Memory B cell (primary cell): ENCODE measurements at regions not wholly inside any gene's neighbourhood (a gene's known extent, or its start where the extent isn't known, plus 50 kb on each side); places are given as distances from the start of the nearest gene placed in this dataset.

Experiments
- ATAC-seq: fragments of 150-1000 bp; cut with Tn5 transposase; 2 replicates; pipeline ENCODE4 v1.10.0; 2021; ENCODE audit warnings: low read depth, mild to moderate bottlenecking, moderate library complexity
- DNase-seq, 2 donors: peaks; one replicate each; pipeline ENCODE4 v3.0.0; 2022; ENCODE audit warnings: low spot score in 2 of 2
- H3K27ac Mint-ChIP-seq: one replicate; pipeline ENCODE4 v1.8.0; 2022; ENCODE audit warnings: mild to moderate bottlenecking, moderate library complexity, mixed read lengths
- H3K27me3 Mint-ChIP-seq: one replicate; pipeline ENCODE4 v1.8.0; 2022; ENCODE audit warnings: mixed read lengths
- H3K36me3 Mint-ChIP-seq: one replicate; pipeline ENCODE4 v1.8.0; 2022; ENCODE audit warnings: mild to moderate bottlenecking, mixed read lengths
- H3K4me1 Mint-ChIP-seq: one replicate; pipeline ENCODE4 v1.8.0; 2022; ENCODE audit warnings: mixed read lengths
- H3K4me3 Mint-ChIP-seq: one replicate; pipeline ENCODE4 v1.8.0; 2022; ENCODE audit warnings: mild to moderate bottlenecking, moderate library complexity, mixed read lengths
- H3K9me3 Mint-ChIP-seq: one replicate; pipeline ENCODE4 v1.8.0; 2022; ENCODE audit warnings: mixed read lengths

GRCh38 chr2:45124456-45124855 lies 115.2 kb upstream of the SIX2 start:
- DNase-seq = no peak
- Mint-ChIP-seq H3K4me3 (no peak overlapping the region), H3K27ac (no peak overlapping the region), H3K9me3 (no peaks in the 10 kb centered on the region), H3K4me1 (no peaks in the 10 kb centered on the region), H3K27me3 (peaks cover 4% of the 10 kb centered on the region), H3K36me3 (no peaks in the 10 kb centered on the region)
- ATAC-seq = no peak

DNA sequence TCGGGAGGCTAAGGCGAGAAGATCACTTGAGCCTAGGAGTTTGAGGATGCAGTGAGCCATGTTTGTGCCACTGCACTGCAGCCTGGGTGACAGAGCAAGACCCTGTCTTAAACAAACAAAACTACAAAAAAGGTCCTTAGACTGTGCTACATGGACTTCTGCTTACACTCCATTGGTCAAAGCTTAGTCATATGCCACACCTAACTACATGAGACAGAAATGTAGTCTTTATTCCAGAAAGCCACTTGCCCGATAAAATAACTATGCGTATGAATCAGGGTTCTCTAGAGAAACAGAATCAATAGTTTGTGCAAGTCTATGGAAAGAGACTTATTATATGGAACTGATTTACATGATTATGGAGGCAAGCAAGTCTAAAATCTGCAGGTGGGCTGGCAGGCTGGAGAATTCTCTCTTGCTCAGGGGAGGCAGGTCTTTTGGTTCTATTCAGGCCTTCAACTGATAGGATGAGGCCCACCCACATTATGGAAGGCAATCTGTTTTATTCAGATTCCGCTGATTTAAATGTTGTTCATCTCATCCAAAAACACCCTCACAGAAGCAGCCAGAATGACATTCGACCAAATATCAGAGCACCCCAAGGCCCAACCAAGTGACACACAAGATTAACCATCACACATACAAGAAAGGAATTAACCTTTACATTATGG lies 114.4 kb upstream of the SIX2 start:
- Mint-ChIP-seq H3K27me3 (peaks cover 4% of the 10 kb centered on the region), H3K4me1 (no peaks in the 10 kb centered on the region), H3K36me3 (no peaks in the 10 kb centered on the region), H3K4me3 (no peak overlapping the region), H3K9me3 (no peaks in the 10 kb centered on the region), H3K27ac (no peak overlapping the region)
- no peak for ATAC-seq
- no peak for DNase-seq

- H3K27ac Mint-ChIP-seq = no peak overlapping the region
- H3K36me3 Mint-ChIP-seq = no peaks in the 10 kb centered on the region
- ATAC-seq = no peak
- no peak overlapping the region for H3K4me3 Mint-ChIP-seq
- no peaks in the 10 kb centered on the region for H3K4me1 Mint-ChIP-seq
- DNase-seq = no peak
- H3K9me3 Mint-ChIP-seq = no peaks in the 10 kb centered on the region
- H3K27me3 Mint-ChIP-seq = peaks cover 4% of the 10 kb centered on the region
Measured at GRCh38 chr2:45123065-45123464, 113.8 kb upstream of the SIX2 start.

DNA sequence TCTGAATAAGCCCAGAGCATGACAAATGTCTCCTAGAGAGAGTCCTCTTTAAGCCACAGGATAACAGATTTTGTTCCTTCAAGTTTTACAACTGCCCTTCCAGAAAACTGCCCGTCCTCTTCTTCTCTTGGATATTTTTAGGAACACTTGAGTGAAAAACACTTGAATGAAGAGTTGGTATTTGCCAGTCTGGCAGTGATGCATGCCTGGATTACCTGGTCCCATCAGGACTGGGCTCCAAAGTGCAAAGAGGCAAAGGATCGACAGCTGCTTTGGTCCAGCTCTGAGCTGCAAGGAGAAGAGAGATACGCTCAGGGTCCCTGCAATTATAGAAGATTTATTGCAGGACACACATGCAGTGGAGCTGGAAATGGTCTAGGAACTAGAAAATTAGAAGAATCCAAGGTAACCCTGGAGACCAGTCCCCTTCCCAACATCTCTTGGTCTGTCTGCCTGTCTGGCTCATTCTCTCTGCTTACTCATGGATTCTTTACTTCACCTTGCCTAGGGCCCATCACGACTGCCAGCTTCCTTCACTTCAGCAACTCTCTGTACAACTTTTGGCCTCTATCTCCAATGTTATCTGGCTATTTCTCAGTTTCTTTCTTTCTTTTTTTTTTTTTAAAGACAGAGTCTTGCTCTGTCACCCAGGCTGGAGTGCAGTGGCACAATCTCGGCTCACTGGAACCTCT lies 112.1 kb upstream of the SIX2 start:
- Mint-ChIP-seq H3K4me3 (no peak overlapping the region), H3K9me3 (no peaks in the 10 kb centered on the region), H3K27ac (no peak overlapping the region), H3K27me3 (peaks cover 4% of the 10 kb centered on the region), H3K36me3 (no peaks in the 10 kb centered on the region), H3K4me1 (no peaks in the 10 kb centered on the region)
- DNase-seq (no peak), ATAC-seq (no peak)

GRCh38 chr2:45120546-45120945 lies 111.3 kb upstream of the SIX2 start:
- no peak overlapping the region for H3K27ac Mint-ChIP-seq
- H3K4me3 Mint-ChIP-seq = no peak overlapping the region

DNA sequence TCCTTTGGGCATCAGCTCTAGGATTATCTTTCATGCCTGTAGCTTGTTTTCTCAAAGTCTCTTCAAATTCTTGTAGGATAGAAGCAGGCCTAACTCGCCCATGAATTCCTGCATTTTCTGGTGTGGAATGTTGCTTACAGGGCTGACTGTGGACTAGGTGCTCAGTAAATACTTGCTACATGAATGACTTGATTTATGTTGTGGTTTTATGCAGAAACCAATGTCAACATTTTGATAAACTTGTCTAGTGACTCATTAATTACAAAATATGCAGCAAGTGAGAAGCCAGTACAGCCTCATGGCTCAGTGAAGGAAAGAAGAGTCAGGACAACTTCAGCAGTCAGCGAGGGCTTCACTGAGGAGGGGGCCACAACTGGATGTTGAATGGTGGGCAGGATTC lies 110.6 kb upstream of the SIX2 start:
- H3K36me3 Mint-ChIP-seq = no peaks in the 10 kb centered on the region
- H3K9me3 Mint-ChIP-seq = no peaks in the 10 kb centered on the region
- peaks cover 4% of the 10 kb centered on the region for H3K27me3 Mint-ChIP-seq
- H3K4me1 Mint-ChIP-seq = no peaks in the 10 kb centered on the region
- H3K27ac Mint-ChIP-seq = no peak overlapping the region
- H3K4me3 Mint-ChIP-seq = no peak overlapping the region
- DNase-seq = no peak
- no peak for ATAC-seq

More at GRCh38 chr2:45120546-45120945, 111.3 kb upstream of the SIX2 start:
- ATAC-seq (no peak), DNase-seq (no peak)
- Mint-ChIP-seq H3K27me3 (peaks cover 4% of the 10 kb centered on the region), H3K9me3 (no peaks in the 10 kb centered on the region), H3K4me1 (no peaks in the 10 kb centered on the region), H3K36me3 (no peaks in the 10 kb centered on the region)

DNA sequence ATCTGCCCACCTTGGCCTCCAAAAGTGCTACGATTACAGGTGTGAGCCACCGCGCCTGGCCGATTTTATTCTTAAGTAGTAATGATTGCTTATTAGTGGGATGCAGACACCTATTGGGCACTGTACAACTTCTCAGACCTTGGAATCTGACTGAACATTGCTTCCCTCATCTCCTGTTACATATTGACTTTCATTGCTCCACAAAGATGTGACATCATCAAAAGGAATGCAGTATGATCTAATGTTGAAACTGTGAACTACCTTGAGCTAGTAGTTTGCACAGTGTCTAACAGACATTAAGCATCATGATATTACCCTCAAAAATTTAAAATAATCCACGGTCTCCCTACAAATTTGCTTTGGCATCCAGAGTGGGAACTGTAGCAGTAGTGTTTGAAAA lies 109.8 kb upstream of the SIX2 start:
- Mint-ChIP-seq H3K27ac (no peak overlapping the region), H3K27me3 (peaks cover 4% of the 10 kb centered on the region), H3K36me3 (no peaks in the 10 kb centered on the region), H3K4me1 (no peaks in the 10 kb centered on the region), H3K4me3 (no peak overlapping the region), H3K9me3 (no peaks in the 10 kb centered on the region)
- no peak for DNase-seq
- ATAC-seq = no peak

- no peaks in the 10 kb centered on the region for H3K9me3 Mint-ChIP-seq
- ATAC-seq (no peak), DNase-seq (no peak)
- no peaks in the 10 kb centered on the region for H3K4me1 Mint-ChIP-seq
- no peak overlapping the region for H3K4me3 Mint-ChIP-seq
- peaks cover 2% of the 10 kb centered on the region for H3K27me3 Mint-ChIP-seq
- no peaks in the 10 kb centered on the region for H3K36me3 Mint-ChIP-seq
- H3K27ac Mint-ChIP-seq = no peak overlapping the region
Measured at GRCh38 chr2:45117383-45117782, 108.1 kb upstream of the SIX2 start.

- ATAC-seq (no peak), DNase-seq (no peak)
- H3K27me3 Mint-ChIP-seq = peaks cover 4% of the 10 kb centered on the region
- H3K4me1 Mint-ChIP-seq = no peaks in the 10 kb centered on the region
- H3K9me3 Mint-ChIP-seq = no peaks in the 10 kb centered on the region
- H3K36me3 Mint-ChIP-seq = no peaks in the 10 kb centered on the region
- H3K4me3 Mint-ChIP-seq = no peak overlapping the region
- H3K27ac Mint-ChIP-seq = no peak overlapping the region
Measured at GRCh38 chr2:45115181-45115580, 105.9 kb upstream of the SIX2 start.

DNA sequence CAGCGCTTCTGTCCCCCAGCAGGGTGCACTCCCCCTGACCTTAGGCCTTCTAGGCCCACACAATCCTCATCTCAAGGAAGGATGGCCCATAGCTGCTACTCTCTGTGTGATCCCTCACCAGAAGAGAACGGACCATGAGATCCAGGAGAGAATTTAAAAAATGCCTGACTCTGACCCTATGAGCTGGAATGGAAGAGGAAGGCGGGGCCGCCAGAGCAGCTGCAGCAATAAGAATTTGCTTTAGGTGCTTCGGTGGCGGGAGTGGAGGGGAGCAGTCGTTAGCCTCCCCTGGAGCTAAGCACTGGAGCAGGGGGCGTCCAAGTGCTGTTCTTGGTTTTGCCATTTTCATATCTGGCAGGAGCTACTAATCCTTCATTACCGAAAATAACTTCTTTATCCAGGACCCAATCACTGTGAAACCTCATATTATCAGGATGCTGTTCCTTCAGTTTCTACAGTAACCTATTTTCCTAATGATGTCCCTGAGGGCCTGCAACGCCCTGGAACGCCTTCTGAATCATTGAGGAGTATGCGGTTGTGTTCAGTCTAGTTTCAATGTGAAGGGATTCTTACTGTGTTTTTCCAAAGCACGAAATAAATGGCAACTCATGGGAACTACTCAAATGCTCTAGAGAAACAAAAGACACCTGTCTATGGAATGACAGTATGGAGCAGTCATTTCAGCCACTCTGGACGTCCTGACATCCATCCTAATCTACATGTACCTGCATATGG lies 105.1 kb upstream of the SIX2 start:
- Mint-ChIP-seq H3K4me3 (no peak overlapping the region), H3K36me3 (no peaks in the 10 kb centered on the region), H3K4me1 (no peaks in the 10 kb centered on the region), H3K27me3 (peaks cover 6% of the 10 kb centered on the region), H3K9me3 (no peaks in the 10 kb centered on the region), H3K27ac (no peak overlapping the region)
- DNase-seq (no peak), ATAC-seq (no peak)

GRCh38 chr2:45112750-45113149 lies 103.5 kb upstream of the SIX2 start:
- H3K4me3 Mint-ChIP-seq = no peak overlapping the region
- DNase-seq = no peak
- no peaks in the 10 kb centered on the region for H3K36me3 Mint-ChIP-seq
- H3K27me3 Mint-ChIP-seq = peaks cover 6% of the 10 kb centered on the region
- H3K9me3 Mint-ChIP-seq = no peaks in the 10 kb centered on the region
- no peaks in the 10 kb centered on the region for H3K4me1 Mint-ChIP-seq
- no peak overlapping the region for H3K27ac Mint-ChIP-seq
- ATAC-seq = no peak

DNA sequence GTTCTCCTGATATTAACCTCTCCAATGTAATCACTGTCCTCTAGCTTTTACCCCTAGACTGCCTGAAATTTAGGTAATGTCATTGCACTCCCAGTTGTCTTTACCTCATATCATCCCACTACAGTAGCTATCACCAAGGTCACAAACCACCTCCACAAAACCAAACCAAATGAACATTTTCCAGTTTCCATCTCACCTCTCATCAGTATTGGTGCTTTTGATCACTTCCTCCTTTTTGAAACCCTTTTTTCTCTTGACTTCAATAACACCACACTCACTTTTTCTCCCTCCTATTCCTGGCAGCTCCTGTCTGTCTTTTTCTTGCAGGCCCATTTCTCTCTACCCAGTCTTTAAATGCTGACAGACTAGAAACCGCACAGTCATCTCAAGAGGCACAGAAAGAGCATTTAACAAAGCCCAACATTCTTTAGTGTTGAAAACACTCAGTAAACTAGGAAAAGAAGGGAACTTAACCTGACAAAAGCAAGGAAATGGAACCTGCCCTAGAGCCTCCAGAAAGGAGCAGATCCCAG lies 95.9 kb upstream of the SIX2 start:
- no peaks in the 10 kb centered on the region for H3K36me3 Mint-ChIP-seq
- no peak overlapping the region for H3K27ac Mint-ChIP-seq
- ATAC-seq = no peak
- no peaks in the 10 kb centered on the region for H3K9me3 Mint-ChIP-seq
- no peak overlapping the region for H3K4me3 Mint-ChIP-seq
- no peaks in the 10 kb centered on the region for H3K4me1 Mint-ChIP-seq
- no peak for DNase-seq
- H3K27me3 Mint-ChIP-seq = peaks cover 11% of the 10 kb centered on the region

DNA sequence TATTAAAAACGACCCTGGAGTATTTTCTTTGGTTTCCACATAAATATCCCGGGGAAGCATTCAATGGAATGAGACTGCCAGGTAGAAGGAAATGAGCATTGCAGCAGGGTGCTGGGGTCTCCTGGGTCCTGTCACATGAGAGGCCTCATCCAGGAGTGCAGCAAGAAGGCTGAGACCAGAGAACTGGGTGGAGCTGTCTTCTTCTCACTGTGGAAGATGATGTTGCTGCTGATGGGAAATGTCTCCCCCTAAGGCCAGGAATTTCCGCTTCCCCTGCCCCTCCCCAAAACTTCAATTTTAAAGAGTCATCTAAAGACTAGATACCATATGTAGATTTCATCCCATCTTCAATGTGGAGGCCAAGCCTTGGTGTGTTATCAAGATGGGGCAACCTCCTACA lies 95.2 kb upstream of the SIX2 start:
- no peaks in the 10 kb centered on the region for H3K36me3 Mint-ChIP-seq
- H3K9me3 Mint-ChIP-seq = no peaks in the 10 kb centered on the region
- peaks cover 7% of the 10 kb centered on the region for H3K27me3 Mint-ChIP-seq
- ATAC-seq = no peak
- H3K27ac Mint-ChIP-seq = no peak overlapping the region
- no peak overlapping the region for H3K4me3 Mint-ChIP-seq
- H3K4me1 Mint-ChIP-seq = no peaks in the 10 kb centered on the region
- no peak for DNase-seq
